ENCODE measurements at regions not wholly inside any gene's neighbourhood (a gene's known extent, or its start where the extent isn't known, plus 50 kb on each side); places are given as distances from the start of the nearest gene placed in this dataset. TPM values are rescaled to one million over a fixed set of nuclear protein-coding genes. Genes with fewer than 3 reads are reported as not detected.

DNA sequence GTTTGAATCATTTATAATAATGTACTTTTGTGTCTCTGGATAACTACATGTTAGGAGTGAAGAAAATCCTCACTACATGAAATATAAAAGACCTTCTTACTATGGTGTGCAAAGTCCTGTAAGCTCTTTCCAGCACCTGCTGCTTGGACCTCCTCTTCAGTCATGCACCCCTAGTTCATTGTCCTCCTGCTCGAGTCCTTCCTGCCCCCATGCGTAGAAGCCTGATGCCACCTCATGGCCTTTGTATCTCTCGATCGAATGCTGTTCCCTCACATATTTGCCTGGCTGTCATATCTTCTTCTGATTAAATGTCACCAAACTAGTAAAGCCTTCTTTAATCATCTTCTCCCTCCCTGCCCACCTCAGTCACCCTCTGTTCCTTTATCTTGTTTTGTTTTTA is 49.9 kb upstream of the SUCLG2 start:
- intact Hi-C loops (cut with micrococcal nuclease), result no loop called here
- no peaks in the 10 kb centered on the region for H4K20me1 ChIP-seq (ENCODE audit: insufficient read depth, low read length)

More for the DNA sequence above, 49.9 kb upstream of the SUCLG2 start:
- Histone ChIP-seq H3K4me3 (replicated peaks in 1 of 3; ENCODE audit: low read depth in 2 of 3, low read length in 3 of 3) (no peak overlapping the region), H3K9ac (ENCODE audit: insufficient read depth, low read length, poor library complexity, severe bottlenecking) (no peak overlapping the region), H3K36me3 (replicated peaks in 1 of 2; ENCODE audit: control insufficient read depth in 1 of 2, insufficient read depth in 2 of 2, low read length in 2 of 2) (no peaks in the 10 kb centered on the region), H3K79me2 (ENCODE audit: insufficient read depth, low read length) (no peaks in the 10 kb centered on the region), H3K27me3 (ENCODE audit: control insufficient read depth in 2 of 2, insufficient read depth in 2 of 2, low read length in 2 of 2) (no peaks in the 10 kb centered on the region), H3K4me1 (ENCODE audit: control insufficient read depth in 1 of 2, insufficient read depth in 2 of 2, low read length in 2 of 2) (no peaks in the 10 kb centered on the region), H2AFZ (ENCODE audit: insufficient read depth, low read depth, low read length, poor library complexity, severe bottlenecking) (no peak overlapping the region), H3K4me2 (replicated peaks; ENCODE audit: extremely low read depth, low read length, poor library complexity, severe bottlenecking) (no peak overlapping the region), H3K9me3 (replicated peaks in 1 of 2; ENCODE audit: control insufficient read depth in 1 of 2, insufficient read depth in 1 of 2, low read length in 2 of 2) (no peaks in the 10 kb centered on the region), H3K27ac (ENCODE audit: low read depth in 1 of 2, low read length in 2 of 2) (no peak overlapping the region)
- no peak for DNase-seq
- WGBS (ENCODE audit: insufficient coverage), result 93% methylated on average over 4 of the region's 4 CpGs
- no peak overlapping the region for H3K4me3 Mint-ChIP-seq
- peak overlapping the region in 1 of 7 donors; percentile 17 for H3K27ac Mint-ChIP-seq
- H3K36me3 Mint-ChIP-seq, result no peaks in the 10 kb centered on the region
- H3K4me1 Mint-ChIP-seq, result no peaks in the 10 kb centered on the region
- H3K9me3 Mint-ChIP-seq, result peaks cover 0 to under 1% (median 0%) of the 10 kb centered on the region in 7 donors
- TF ChIP-seq CTCF (IDR thresholded peaks at IDR 0.05), result no peak
- peaks cover 0 to 5% (median 3%) of the 10 kb centered on the region in 3 donors for H3K27me3 Mint-ChIP-seq (ENCODE audit: low read depth in 3 of 3)

Small RNA genes in the stretch of these regions (small RNA-seq; reads per million reads assigned to genes)
- not detected for gene AC107626.1 (ENCODE audit: insufficient read length, low read depth)
